ENCODE measurements at regions not wholly inside any gene's neighbourhood (a gene's known extent, or its start where the extent isn't known, plus 50 kb on each side); places are given as distances from the start of the nearest gene placed in this dataset.

DNA sequence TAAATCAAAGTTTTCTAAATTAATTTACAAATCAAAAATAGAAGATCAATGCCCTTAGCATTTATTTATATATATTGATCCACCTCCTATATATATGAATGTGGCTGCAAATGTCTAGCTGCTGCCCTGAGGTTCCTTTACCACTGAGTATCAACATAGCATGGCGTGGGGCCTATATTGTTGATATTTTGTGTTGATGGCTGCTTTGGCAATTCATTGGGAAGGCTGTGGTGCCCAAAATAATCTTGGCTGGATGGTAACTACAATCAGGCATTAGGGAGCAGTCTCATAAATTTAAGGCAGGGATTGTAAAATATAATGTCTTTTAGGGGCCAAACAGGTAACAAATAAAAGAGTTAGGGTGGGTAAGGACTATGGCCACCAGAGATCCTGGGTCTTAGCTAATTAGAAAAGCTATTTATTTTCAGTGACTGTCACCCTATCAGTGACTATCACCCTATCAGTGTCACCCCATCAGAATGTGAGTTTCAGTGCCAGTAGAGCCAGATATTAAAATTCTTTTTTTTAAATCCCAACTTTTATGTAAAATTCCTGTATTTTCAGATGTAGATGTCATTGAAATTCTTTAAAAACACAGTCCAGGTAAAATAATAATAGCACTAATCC, 190.7 kb upstream of the PCSK5 start:
- intact Hi-C loops (cut with micrococcal nuclease), result no loop called here
- ChIA-PET CTCF (no interaction called here), RAD21 (ENCODE audit: low non-redundant PET in 1 of 2, low total read pairs in 2 of 2, uncharacterized antibody in 2 of 2, unreplicated experiment in 2 of 2) (no interaction called here)

More for the DNA sequence above, 190.7 kb upstream of the PCSK5 start:
- H3K9me3 ChIP-seq (ENCODE audit: control insufficient read depth in 1 of 2, insufficient read depth in 1 of 2, low read depth in 1 of 2, low read length in 2 of 2), result no peaks in the 10 kb centered on the region
- H3K9me2 ChIP-seq (ENCODE audit: insufficient read depth), result no peaks in the 10 kb centered on the region
- TF ChIP-seq, protein P1, sequence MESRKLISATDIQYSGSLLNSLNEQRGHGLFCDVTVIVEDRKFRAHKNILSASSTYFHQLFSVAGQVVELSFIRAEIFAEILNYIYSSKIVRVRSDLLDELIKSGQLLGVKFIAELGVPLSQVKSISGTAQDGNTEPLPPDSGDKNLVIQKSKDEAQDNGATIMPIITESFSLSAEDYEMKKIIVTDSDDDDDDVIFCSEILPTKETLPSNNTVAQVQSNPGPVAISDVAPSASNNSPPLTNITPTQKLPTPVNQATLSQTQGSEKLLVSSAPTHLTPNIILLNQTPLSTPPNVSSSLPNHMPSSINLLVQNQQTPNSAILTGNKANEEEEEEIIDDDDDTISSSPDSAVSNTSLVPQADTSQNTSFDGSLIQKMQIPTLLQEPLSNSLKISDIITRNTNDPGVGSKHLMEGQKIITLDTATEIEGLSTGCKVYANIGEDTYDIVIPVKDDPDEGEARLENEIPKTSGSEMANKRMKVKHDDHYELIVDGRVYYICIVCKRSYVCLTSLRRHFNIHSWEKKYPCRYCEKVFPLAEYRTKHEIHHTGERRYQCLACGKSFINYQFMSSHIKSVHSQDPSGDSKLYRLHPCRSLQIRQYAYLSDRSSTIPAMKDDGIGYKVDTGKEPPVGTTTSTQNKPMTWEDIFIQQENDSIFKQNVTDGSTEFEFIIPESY (IDR thresholded peaks at IDR 0.05; ENCODE audit: extremely low read depth, insufficient replicate concordance, low read length), result no peak
- TF ChIP-seq ZFX (IDR thresholded peaks at IDR 0.05), result no peak
- no peak for TF ChIP-seq RAD21 (IDR thresholded peaks at IDR 0.05; ENCODE audit: low read depth)
- TF ChIP-seq REST (IDR thresholded peaks at IDR 0.05; ENCODE audit: low read depth), result no peak
- no peak for TF ChIP-seq SRF (IDR thresholded peaks at IDR 0.05; ENCODE audit: low read depth)
- TF ChIP-seq ZNF274 (IDR thresholded peaks at IDR 0.05; ENCODE audit: low read depth, low read length), result no peak
- TF ChIP-seq EGR1 (IDR thresholded peaks at IDR 0.05; ENCODE audit: low read depth), result no peak
- TF ChIP-seq SIN3A (IDR thresholded peaks at IDR 0.05; ENCODE audit: low read depth), result no peak
- TF ChIP-seq CEBPB (IDR thresholded peaks at IDR 0.05; ENCODE audit: low read depth), result no peak
- no peak for TF ChIP-seq EZH2phosphoT487 (IDR thresholded peaks at IDR 0.05; ENCODE audit: borderline replicate concordance)
- no peak for TF ChIP-seq POLR2A (IDR thresholded peaks at IDR 0.05; ENCODE audit: borderline replicate concordance, extremely low read depth, insufficient read depth, insufficient read length)
- TF ChIP-seq, protein P2, sequence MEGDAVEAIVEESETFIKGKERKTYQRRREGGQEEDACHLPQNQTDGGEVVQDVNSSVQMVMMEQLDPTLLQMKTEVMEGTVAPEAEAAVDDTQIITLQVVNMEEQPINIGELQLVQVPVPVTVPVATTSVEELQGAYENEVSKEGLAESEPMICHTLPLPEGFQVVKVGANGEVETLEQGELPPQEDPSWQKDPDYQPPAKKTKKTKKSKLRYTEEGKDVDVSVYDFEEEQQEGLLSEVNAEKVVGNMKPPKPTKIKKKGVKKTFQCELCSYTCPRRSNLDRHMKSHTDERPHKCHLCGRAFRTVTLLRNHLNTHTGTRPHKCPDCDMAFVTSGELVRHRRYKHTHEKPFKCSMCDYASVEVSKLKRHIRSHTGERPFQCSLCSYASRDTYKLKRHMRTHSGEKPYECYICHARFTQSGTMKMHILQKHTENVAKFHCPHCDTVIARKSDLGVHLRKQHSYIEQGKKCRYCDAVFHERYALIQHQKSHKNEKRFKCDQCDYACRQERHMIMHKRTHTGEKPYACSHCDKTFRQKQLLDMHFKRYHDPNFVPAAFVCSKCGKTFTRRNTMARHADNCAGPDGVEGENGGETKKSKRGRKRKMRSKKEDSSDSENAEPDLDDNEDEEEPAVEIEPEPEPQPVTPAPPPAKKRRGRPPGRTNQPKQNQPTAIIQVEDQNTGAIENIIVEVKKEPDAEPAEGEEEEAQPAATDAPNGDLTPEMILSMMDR (IDR thresholded peaks at IDR 0.05 in 2 of 3, conservative IDR thresholded peaks at IDR 0.05 in 1 of 3; ENCODE audit: borderline replicate concordance in 1 of 3, insufficient read depth in 1 of 3, low read depth in 2 of 3, low read length in 2 of 3), result no peak
- no peak for TF ChIP-seq FOSL1 (IDR thresholded peaks at IDR 0.05; ENCODE audit: low read depth)
- no peak for TF ChIP-seq CBX3 (IDR thresholded peaks at IDR 0.05; ENCODE audit: low read depth)
- no peak for TF ChIP-seq EZH2 (IDR thresholded peaks at IDR 0.05)
- no peak for TF ChIP-seq JUND (IDR thresholded peaks at IDR 0.05)
- TF ChIP-seq YY1 (IDR thresholded peaks at IDR 0.05; ENCODE audit: extremely low read depth, insufficient replicate concordance, low read depth, low read length), result no peak
- TF ChIP-seq, protein P3, sequence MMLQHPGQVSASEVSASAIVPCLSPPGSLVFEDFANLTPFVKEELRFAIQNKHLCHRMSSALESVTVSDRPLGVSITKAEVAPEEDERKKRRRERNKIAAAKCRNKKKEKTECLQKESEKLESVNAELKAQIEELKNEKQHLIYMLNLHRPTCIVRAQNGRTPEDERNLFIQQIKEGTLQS (IDR thresholded peaks at IDR 0.05), result no peak
- no peak for TF ChIP-seq POLR2AphosphoS5 (IDR thresholded peaks at IDR 0.05; ENCODE audit: low read depth, low read length)
- no peak for TF ChIP-seq SP1 (IDR thresholded peaks at IDR 0.05; ENCODE audit: low read depth)
- POLR2A ChIA-PET, result no interaction called here
- no peaks in the 10 kb centered on the region for H3K4me1 ChIP-seq (ENCODE audit: control insufficient read depth in 1 of 2, insufficient read depth in 2 of 2, low read length in 2 of 2)
- no peak overlapping the region for H2AFZ ChIP-seq (ENCODE audit: low read depth, low read length, poor library complexity, severe bottlenecking)
- H3K9ac ChIP-seq (ENCODE audit: low read length), result no peak overlapping the region
- H3K27me3 ChIP-seq (ENCODE audit: insufficient read depth, low read length), result peaks cover 5% of the 10 kb centered on the region; the same call in 1 of the 2 replicates
- no peaks in the 10 kb centered on the region for H3K36me3 ChIP-seq (ENCODE audit: control insufficient read depth in 1 of 2, insufficient read depth in 2 of 2, low read length in 2 of 2)
- DNase-seq (ENCODE audit: low read depth, low spot score) (no peak), ATAC-seq (no peak)
- H3K4me2 ChIP-seq (ENCODE audit: low read length), result no peak overlapping the region
- no peak overlapping the region for H3K4me3 ChIP-seq (replicated peaks in 1 of 2; ENCODE audit: low read depth in 1 of 2, low read length in 2 of 2)
- BruUV-seq (replicated peaks), result no TSS peak
- H3K27ac ChIP-seq (ENCODE audit: low read depth, low read length), result no peak overlapping the region
- no peaks in the 10 kb centered on the region for H4K20me1 ChIP-seq (ENCODE audit: insufficient read depth)
- H3K79me2 ChIP-seq (ENCODE audit: insufficient read depth, low read length), result no peaks in the 10 kb centered on the region
